Smooth muscle cell (in vitro differentiated cells): ENCODE measurements at regions not wholly inside any gene's neighbourhood (a gene's known extent, or its start where the extent isn't known, plus 50 kb on each side); places are given as distances from the start of the nearest gene placed in this dataset.

ENCODE experiments used
- DNase-seq: peaks from one replicate; lab custom pipeline; 2025; ENCODE audit not compliant: unreplicated experiment; lab: John Stamatoyannopoulos, UW
- H2AFZ ChIP-seq: fragments of 200-600 bp; sonication (generic); 2 replicates; pipeline ENCODE4 v1.6.0; 2016; ENCODE audit warnings: antibody characterized with exemption, low read depth, mild to moderate bottlenecking
- H3F3A ChIP-seq: fragments of 200-600 bp; sonication (generic); 2 replicates; pipeline ENCODE4 v1.6.0; 2017; ENCODE audit warnings: antibody characterized with exemption, low read depth
- H3K27ac ChIP-seq: fragments of 200-600 bp; sonication (generic); 2 replicates; pipeline ENCODE4 v1.5.1; 2016; ENCODE audit warnings: low read depth, mild to moderate bottlenecking
- H3K27me3 ChIP-seq: fragments of 200-600 bp; sonication (generic); 2 replicates; pipeline ENCODE4 v1.6.1; 2016; ENCODE audit warnings: low read depth, mild to moderate bottlenecking
- H3K36me3 ChIP-seq: fragments of 200-600 bp; sonication (generic); 2 replicates; pipeline ENCODE4 v1.5.1; 2016; ENCODE audit warnings: low read depth
- H3K4me1 ChIP-seq: fragments of 200-600 bp; sonication (generic); 2 replicates; pipeline ENCODE4 v1.5.1; 2016; ENCODE audit warnings: low read depth
- H3K4me2 ChIP-seq: fragments of 200-600 bp; sonication (generic); 2 replicates; pipeline ENCODE4 v1.6.0; 2016; ENCODE audit warnings: mild to moderate bottlenecking
- H3K4me3 ChIP-seq: fragments of 200-600 bp; sonication (generic); 2 replicates; pipeline ENCODE4 v1.5.1; 2016; ENCODE audit warnings: mild to moderate bottlenecking
- H3K79me2 ChIP-seq: fragments of 200-600 bp; sonication (generic); 2 replicates; pipeline ENCODE4 v1.6.0; 2016; ENCODE audit warnings: low read depth, mild to moderate bottlenecking
- H3K9ac ChIP-seq: fragments of 200-600 bp; sonication (generic); 2 replicates; pipeline ENCODE4 v1.6.0; 2016; ENCODE audit warnings: low read depth
- H3K9me3 ChIP-seq: fragments of 200-600 bp; sonication (generic); replicated peaks from 2 replicates; pipeline ENCODE4 v1.5.1; 2016; ENCODE audit warnings: low read depth
- H4K20me1 ChIP-seq: fragments of 200-600 bp; sonication (generic); 2 replicates; pipeline ENCODE4 v1.6.0; 2016; ENCODE audit warnings: low read depth
- WGBS: methylation state at CpG from one replicate; pipeline ENCODE4 v1.1.7; 2016; ENCODE audit warnings: low lambda C conversion rate; 5-methylcytosine and 5-hydroxymethylcytosine counted together
- TF ChIP-seq, protein P1 (sequence below): fragments of 200-600 bp; sonication (generic); IDR thresholded peaks from 2 replicates; pipeline ENCODE4 v1.5.1; 2017; ENCODE audit warnings: borderline replicate concordance, mild to moderate bottlenecking, antibody characterized with exemption; ENCODE audit not compliant: insufficient read depth, poor library complexity, severe bottlenecking

DNA sequence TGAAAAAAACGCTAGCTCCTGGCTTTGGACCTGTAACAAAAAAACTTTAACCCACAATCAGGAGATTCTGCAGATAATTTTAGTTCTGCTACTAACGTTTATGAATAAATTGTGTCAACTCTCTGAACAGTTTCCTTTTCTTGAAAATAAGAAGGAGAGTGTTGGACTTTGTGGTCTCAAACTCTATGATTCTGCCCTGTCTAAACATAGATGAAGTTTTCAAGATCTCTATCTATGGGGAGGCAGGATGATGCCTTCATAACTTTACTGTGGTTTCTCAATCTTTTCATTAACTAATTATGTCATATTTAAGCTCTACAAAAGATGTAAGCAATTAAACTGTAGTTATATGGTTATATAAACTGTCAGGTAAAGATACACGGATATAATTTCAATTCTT is 162.0 kb downstream of the REEP3 start:
- no peaks in the 10 kb centered on the region for H3F3A ChIP-seq
- H3K4me2 ChIP-seq, result no peak overlapping the region
- no peak overlapping the region for H2AFZ ChIP-seq
- no peak for DNase-seq
- no peaks in the 10 kb centered on the region for H3K27me3 ChIP-seq
- H3K27ac ChIP-seq, result no peak overlapping the region
- no peaks in the 10 kb centered on the region for H4K20me1 ChIP-seq
- WGBS, result 87% methylated on average over 3 of the region's 3 CpGs
- H3K79me2 ChIP-seq, result no peaks in the 10 kb centered on the region
- no peaks in the 10 kb centered on the region for H3K36me3 ChIP-seq
- no peaks in the 10 kb centered on the region for H3K9me3 ChIP-seq
- TF ChIP-seq, protein P1, sequence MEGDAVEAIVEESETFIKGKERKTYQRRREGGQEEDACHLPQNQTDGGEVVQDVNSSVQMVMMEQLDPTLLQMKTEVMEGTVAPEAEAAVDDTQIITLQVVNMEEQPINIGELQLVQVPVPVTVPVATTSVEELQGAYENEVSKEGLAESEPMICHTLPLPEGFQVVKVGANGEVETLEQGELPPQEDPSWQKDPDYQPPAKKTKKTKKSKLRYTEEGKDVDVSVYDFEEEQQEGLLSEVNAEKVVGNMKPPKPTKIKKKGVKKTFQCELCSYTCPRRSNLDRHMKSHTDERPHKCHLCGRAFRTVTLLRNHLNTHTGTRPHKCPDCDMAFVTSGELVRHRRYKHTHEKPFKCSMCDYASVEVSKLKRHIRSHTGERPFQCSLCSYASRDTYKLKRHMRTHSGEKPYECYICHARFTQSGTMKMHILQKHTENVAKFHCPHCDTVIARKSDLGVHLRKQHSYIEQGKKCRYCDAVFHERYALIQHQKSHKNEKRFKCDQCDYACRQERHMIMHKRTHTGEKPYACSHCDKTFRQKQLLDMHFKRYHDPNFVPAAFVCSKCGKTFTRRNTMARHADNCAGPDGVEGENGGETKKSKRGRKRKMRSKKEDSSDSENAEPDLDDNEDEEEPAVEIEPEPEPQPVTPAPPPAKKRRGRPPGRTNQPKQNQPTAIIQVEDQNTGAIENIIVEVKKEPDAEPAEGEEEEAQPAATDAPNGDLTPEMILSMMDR, result no peak
- no peaks in the 10 kb centered on the region for H3K4me1 ChIP-seq
- no peak overlapping the region for H3K9ac ChIP-seq
- H3K4me3 ChIP-seq, result no peak overlapping the region

GRCh38 chr10:63683686-63684085 is 162.5 kb downstream of the REEP3 start:
- H3K79me2 ChIP-seq, result no peaks in the 10 kb centered on the region
- no peaks in the 10 kb centered on the region for H3F3A ChIP-seq
- DNase-seq, result no peak
- no peaks in the 10 kb centered on the region for H3K4me1 ChIP-seq
- H4K20me1 ChIP-seq, result no peaks in the 10 kb centered on the region
- H3K4me2 ChIP-seq, result no peak overlapping the region
- TF ChIP-seq, protein P1, result no peak
- H3K36me3 ChIP-seq, result no peaks in the 10 kb centered on the region
- H3K27ac ChIP-seq, result no peak overlapping the region
- H3K9me3 ChIP-seq, result no peaks in the 10 kb centered on the region
- H3K9ac ChIP-seq, result no peak overlapping the region
- no peak overlapping the region for H3K4me3 ChIP-seq
- H3K27me3 ChIP-seq, result no peaks in the 10 kb centered on the region
- H2AFZ ChIP-seq, result no peak overlapping the region
- 94% methylated on average over 9 of the region's 9 CpGs for WGBS

DNA sequence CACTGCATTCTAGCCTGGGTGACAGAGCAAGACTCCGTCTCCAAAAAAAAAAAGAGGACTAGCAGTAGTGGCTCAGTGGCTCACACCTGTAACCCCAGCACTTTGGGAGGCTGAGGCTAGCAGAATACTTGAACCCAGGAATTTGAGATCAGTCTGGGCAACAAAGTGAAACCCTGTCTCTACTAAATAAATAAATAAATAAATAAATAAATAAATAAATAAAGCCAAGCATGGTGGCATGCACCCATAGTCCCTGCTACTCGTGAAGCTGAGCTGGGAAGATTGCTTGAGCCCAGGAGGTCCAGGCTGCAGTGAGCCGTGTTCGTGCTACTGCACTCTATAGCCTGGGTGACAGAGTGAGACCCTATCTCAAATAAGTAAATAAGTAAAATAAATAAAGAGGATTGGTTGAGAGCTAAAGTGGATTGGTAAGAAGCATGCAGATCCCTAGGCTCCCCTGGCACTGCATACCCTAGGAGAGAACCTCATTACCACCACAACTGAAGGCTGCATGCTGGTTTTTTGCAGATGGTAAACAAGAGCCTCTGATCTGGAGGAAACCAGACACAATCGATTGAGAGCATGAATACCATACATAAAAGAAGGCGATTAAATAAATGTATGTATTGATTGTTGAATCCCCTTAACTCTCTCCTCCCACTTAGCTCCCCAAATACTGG is 163.2 kb downstream of the REEP3 start:
- no peak overlapping the region for H3K4me3 ChIP-seq
- no peak for DNase-seq
- no peaks in the 10 kb centered on the region for H4K20me1 ChIP-seq
- H3K27me3 ChIP-seq, result no peaks in the 10 kb centered on the region
- H3K36me3 ChIP-seq, result no peaks in the 10 kb centered on the region
- WGBS, result 94% methylated on average over 6 of the region's 6 CpGs
- TF ChIP-seq, protein P1, result no peak
- no peaks in the 10 kb centered on the region for H3F3A ChIP-seq
- H2AFZ ChIP-seq, result no peak overlapping the region
- no peaks in the 10 kb centered on the region for H3K4me1 ChIP-seq
- no peak overlapping the region for H3K27ac ChIP-seq
- no peak overlapping the region for H3K9ac ChIP-seq
- H3K79me2 ChIP-seq, result no peaks in the 10 kb centered on the region
- no peak overlapping the region for H3K4me2 ChIP-seq
- no peaks in the 10 kb centered on the region for H3K9me3 ChIP-seq

DNA sequence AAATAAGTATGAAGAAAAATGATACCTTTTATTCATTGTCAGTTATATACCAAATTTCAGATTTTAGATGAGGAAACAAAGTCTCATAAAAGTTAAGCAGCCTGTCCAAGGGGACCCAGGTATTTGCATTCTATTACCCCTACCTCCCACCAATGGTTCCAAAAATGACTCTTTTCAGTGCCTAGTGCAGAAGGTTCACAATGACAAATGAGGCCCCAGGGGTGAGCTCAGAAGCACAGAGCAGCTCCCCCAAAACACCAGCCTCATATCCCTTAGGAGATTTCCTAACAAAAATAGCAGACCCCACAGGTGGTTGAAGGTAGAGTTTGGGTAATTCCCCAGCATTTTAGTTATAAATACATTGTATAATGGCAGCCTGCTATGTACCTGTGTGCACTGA is 168.6 kb downstream of the REEP3 start:
- no peaks in the 10 kb centered on the region for H3K79me2 ChIP-seq
- H2AFZ ChIP-seq, result no peak overlapping the region
- no peak overlapping the region for H3K4me2 ChIP-seq
- no peak overlapping the region for H3K4me3 ChIP-seq
- no peaks in the 10 kb centered on the region for H3F3A ChIP-seq
- H3K4me1 ChIP-seq, result no peaks in the 10 kb centered on the region
- no peak overlapping the region for H3K27ac ChIP-seq
- no peaks in the 10 kb centered on the region for H3K36me3 ChIP-seq
- no peaks in the 10 kb centered on the region for H3K9me3 ChIP-seq
- TF ChIP-seq, protein P1, result no peak
- no peak for DNase-seq
- no peaks in the 10 kb centered on the region for H4K20me1 ChIP-seq
- H3K27me3 ChIP-seq, result no peaks in the 10 kb centered on the region
- H3K9ac ChIP-seq, result no peak overlapping the region
